Right lobe of liver (tissue), 4 donors: ENCODE measurements at regions not wholly inside any gene's neighbourhood (a gene's known extent, or its start where the extent isn't known, plus 50 kb on each side); places are given as distances from the start of the nearest gene placed in this dataset.

ENCODE experiments used
- CTCF ChIP-seq, 4 donors: fragments of 200-600 bp in 3 of 4; fragments of 450-650 bp in 1 of 4; IDR thresholded peaks; one replicate each; pipeline versions ENCODE4 v1.5.1 to v1.8.0; 2016 to 2022; ENCODE audit warnings: antibody characterized with exemption in 4 of 4, mild to moderate bottlenecking in 2 of 4
- POLR2A ChIP-seq: fragments of 450-650 bp; IDR thresholded peaks from one replicate; pipeline ENCODE4 v1.6.1; 2017; ENCODE audit warnings: antibody characterized with exemption, mild to moderate bottlenecking
- donor health status: DM: no; HTN: no; CAD: no.
- donor health status: DM: no; HTN: no; CAD: no.
- donor health status: DM: no; HTN: yes; CAD: no.

DNA sequence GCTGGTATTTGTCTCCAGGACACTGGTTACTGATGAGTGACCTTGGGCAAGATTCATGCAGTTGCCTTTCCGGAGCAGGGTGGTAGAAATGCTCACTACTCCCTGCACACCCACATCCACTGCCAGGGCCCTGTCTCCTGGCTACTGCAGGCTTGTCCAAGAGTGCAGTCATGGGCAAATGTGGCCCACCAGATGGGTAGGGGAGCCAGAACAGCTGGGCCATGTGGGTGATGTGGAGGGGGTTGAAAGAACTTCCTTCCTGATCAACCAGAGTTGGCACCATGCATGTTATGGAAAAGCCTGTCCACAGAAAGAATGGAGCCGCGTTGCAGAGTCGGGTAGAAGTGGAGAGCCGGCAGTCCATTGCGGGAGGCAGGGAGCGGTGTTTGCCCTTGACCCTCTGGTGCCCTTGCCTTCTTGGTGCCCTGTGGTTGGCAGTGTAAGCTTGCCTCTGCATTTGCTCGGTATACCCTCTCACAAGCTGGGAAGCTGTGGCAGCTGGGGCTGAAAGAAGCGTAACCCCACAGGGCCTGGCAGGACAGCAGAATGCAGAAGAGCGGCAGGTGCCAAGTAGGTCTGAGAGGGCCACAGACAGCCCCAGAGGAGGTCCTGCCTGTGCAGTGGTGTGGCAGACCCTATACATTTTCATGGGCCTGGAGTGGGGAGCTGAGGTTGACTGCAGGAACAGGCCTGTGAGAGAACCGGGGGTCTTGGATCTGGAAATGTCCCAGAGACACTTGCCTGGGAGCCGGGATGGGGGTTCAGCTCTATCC, 253.2 kb downstream of the TFCP2L1 start:
- TF ChIP-seq CTCF (IDR thresholded peaks at IDR 0.05) = no peak
- TF ChIP-seq POLR2A = no peak
